Naive B cell (primary cell): ENCODE measurements at regions not wholly inside any gene's neighbourhood (a gene's known extent, or its start where the extent isn't known, plus 50 kb on each side); places are given as distances from the start of the nearest gene placed in this dataset.
"Not testable (repeated sequence)": the region's sequence is repeated elsewhere in the genome, so short reads cannot be mapped to it uniquely, and the experiment has no call there.

Experiments used
- ATAC-seq, 2 donors: fragments of 150-1000 bp; cut with Tn5 transposase; 2 replicates each; pipeline ENCODE4 v1.10.0; 2021; ENCODE audit warnings: low read depth in 2 of 2, mild to moderate bottlenecking in 2 of 2, moderate library complexity in 2 of 2
- DNase-seq: peaks from one replicate; pipeline ENCODE4 v3.0.0; 2022
- H3K27ac Mint-ChIP-seq, 6 donors: one replicate each; pipeline ENCODE4 v1.8.0; 2020 to 2022; ENCODE audit warnings: mild to moderate bottlenecking in 6 of 6, mixed read lengths in 6 of 6, moderate library complexity in 5 of 6, inconsistent platforms in 2 of 6
- H3K27me3 Mint-ChIP-seq, 3 donors: one replicate each; pipeline ENCODE4 v1.8.0; 2021 to 2022; ENCODE audit warnings: mixed read lengths in 3 of 3, mild to moderate bottlenecking in 1 of 3
- H3K36me3 Mint-ChIP-seq, 2 donors: one replicate each; pipeline ENCODE4 v1.8.0; 2020 to 2022; ENCODE audit warnings: mixed read lengths in 2 of 2, inconsistent platforms in 1 of 2, mild to moderate bottlenecking in 1 of 2
- H3K4me1 Mint-ChIP-seq, 3 donors: one replicate each; pipeline ENCODE4 v1.8.0; 2020 to 2022; ENCODE audit warnings: mixed read lengths in 3 of 3, inconsistent platforms in 1 of 3, mild to moderate bottlenecking in 1 of 3, moderate library complexity in 1 of 3
- H3K4me3 Mint-ChIP-seq, 8 donors: one replicate each; pipeline ENCODE4 v1.8.0; 2020 to 2022; ENCODE audit warnings: mild to moderate bottlenecking in 8 of 8, mixed read lengths in 8 of 8, moderate library complexity in 8 of 8, inconsistent platforms in 2 of 8
- H3K9me3 Mint-ChIP-seq, 7 donors: one replicate each; pipeline ENCODE4 v1.8.0; 2020 to 2022; ENCODE audit warnings: mixed read lengths in 7 of 7, mild to moderate bottlenecking in 5 of 7, inconsistent platforms in 2 of 7, moderate library complexity in 1 of 7

GRCh38 chr2:207439881-207440280 is 89.9 kb upstream of the CREB1 start:
- H3K27me3 Mint-ChIP-seq, H3K36me3 Mint-ChIP-seq, H3K4me1 Mint-ChIP-seq, H3K27ac Mint-ChIP-seq, H3K9me3 Mint-ChIP-seq, H3K4me3 Mint-ChIP-seq, DNase-seq, ATAC-seq: not testable (repeated sequence)

DNA sequence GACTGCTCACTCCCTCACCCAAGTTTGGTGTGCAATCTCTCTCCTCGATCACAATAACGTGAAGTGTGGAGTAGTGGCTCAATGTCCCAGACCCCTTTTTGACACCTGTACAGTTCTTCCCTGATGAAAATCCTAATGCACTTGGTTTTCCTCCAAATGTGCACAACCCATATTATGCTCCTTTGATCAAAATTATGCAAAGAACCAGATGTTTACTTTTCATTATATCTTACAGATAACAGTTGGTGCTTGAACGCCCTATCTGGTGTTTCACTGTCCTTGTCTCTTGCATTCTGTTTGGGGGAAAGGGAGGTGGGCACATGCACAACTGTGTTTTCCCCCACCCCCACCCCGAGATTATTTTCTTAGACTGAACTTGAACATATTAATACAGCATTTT is 85.0 kb upstream of the CREB1 start:
- peaks cover 0 to 2% (median 0%) of the 10 kb centered on the region in 7 donors for H3K9me3 Mint-ChIP-seq
- H3K36me3 Mint-ChIP-seq: peaks cover 0 to 17% of the 10 kb centered on the region in 2 donors
- no peaks in the 10 kb centered on the region for H3K4me1 Mint-ChIP-seq
- ATAC-seq: no peak
- DNase-seq: no peak
- H3K27ac Mint-ChIP-seq: no peak overlapping the region
- H3K4me3 Mint-ChIP-seq: no peak overlapping the region
- no peaks in the 10 kb centered on the region for H3K27me3 Mint-ChIP-seq

GRCh38 chr2:207446653-207447052 is 83.1 kb upstream of the CREB1 start:
- Mint-ChIP-seq H3K4me1 (no peaks in the 10 kb centered on the region), H3K36me3 (peaks cover 0 to 33% of the 10 kb centered on the region in 2 donors), H3K27ac (no peak overlapping the region), H3K9me3 (no peaks in the 10 kb centered on the region), H3K4me3 (no peak overlapping the region), H3K27me3 (peaks cover 0 to 6% (median 0%) of the 10 kb centered on the region in 3 donors)
- DNase-seq (no peak), ATAC-seq (no peak)

DNA sequence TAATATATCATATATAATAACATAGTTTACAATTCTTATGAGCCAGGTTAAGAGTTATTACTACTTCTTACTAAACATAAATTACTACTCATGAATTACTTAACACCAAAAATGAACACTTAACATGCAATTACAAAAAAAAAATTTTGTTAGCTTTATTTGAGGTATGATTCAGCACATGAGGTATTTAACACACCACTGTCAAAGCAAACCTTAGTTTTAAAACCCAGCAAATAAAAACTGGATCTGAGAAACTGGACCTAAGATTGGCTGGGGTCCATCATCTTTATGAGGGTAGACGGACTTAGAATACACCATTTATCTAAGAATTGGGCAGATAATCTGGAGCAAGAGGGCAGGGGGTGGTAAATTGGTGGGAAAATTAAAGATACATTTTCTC is 81.8 kb upstream of the CREB1 start:
- Mint-ChIP-seq H3K4me1 (no peaks in the 10 kb centered on the region), H3K9me3 (no peaks in the 10 kb centered on the region), H3K27ac (no peak overlapping the region), H3K27me3 (peaks cover 0 to 6% (median 0%) of the 10 kb centered on the region in 3 donors), H3K36me3 (peaks cover 0 to 34% of the 10 kb centered on the region in 2 donors), H3K4me3 (no peak overlapping the region)
- DNase-seq: no peak
- no peak for ATAC-seq

DNA sequence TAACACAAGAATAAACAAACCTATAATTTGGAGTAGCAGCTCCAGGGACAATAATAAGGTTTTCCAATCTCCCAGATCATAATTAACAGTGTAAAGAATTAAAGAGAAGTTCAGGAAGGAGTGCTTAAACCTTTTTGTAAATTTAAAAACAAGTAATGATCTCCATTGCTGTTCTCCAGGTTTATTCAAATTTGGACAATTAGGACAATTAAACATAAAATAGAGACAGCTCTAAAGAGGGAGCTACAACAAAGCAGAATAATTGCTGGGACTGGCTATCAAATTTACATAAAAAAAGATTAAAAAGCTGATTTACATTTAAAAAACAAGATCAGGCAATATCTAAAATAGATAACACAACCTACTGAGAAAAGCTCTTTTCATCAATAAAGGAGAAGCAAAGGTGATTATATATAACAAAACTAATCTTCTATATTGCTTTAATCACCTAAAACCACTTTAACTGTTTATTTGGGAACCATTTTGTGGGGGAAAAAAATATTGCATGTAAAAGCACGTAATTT is 80.1 kb upstream of the CREB1 start:
- H3K36me3 Mint-ChIP-seq: peaks cover 0 to 31% of the 10 kb centered on the region in 2 donors
- no peaks in the 10 kb centered on the region for H3K4me1 Mint-ChIP-seq
- no peak overlapping the region for H3K4me3 Mint-ChIP-seq
- H3K27me3 Mint-ChIP-seq: peaks cover 0 to 6% (median 0%) of the 10 kb centered on the region in 3 donors
- no peak for ATAC-seq
- no peak for DNase-seq
- peak overlapping the region in 1 of 6 donors; percentile 51 for H3K27ac Mint-ChIP-seq
- peaks cover 0 to 4% (median 0%) of the 10 kb centered on the region in 7 donors for H3K9me3 Mint-ChIP-seq

DNA sequence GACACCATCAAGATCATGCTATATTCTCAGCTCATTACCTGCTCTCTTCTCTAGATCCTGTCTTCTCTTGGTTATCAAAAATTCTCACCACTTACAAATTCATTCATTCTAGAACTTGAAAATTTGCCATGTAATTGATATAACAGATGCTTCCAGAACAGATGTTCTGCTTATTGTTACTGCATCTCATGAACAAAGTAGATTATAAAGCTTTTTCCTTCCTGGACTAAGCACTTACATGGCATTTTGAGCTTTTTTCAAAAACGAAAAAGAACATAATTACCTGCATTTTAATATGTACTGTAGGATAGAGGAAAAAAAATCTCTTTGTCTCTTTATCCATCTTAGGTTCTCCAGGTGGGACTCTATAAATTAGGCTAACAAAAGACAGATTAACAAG is 79.6 kb upstream of the CREB1 start:
- H3K9me3 Mint-ChIP-seq: peaks cover 0 to 4% (median 0%) of the 10 kb centered on the region in 7 donors
- H3K4me1 Mint-ChIP-seq: no peaks in the 10 kb centered on the region
- ATAC-seq (no peak), DNase-seq (no peak)
- peaks cover 0 to 6% (median 0%) of the 10 kb centered on the region in 3 donors for H3K27me3 Mint-ChIP-seq
- H3K27ac Mint-ChIP-seq: no peak overlapping the region
- peaks cover 0 to 28% of the 10 kb centered on the region in 2 donors for H3K36me3 Mint-ChIP-seq
- no peak overlapping the region for H3K4me3 Mint-ChIP-seq

- Mint-ChIP-seq H3K27ac (no peak overlapping the region), H3K4me1 (peaks cover 10 to 12% (median 11%) of the 10 kb centered on the region in 3 donors), H3K36me3 (peaks cover 5 to 11% of the 10 kb centered on the region in 2 donors), H3K27me3 (no peaks in the 10 kb centered on the region), H3K9me3 (no peaks in the 10 kb centered on the region), H3K4me3 (no peak overlapping the region)
- no peak for ATAC-seq
- DNase-seq: no peak
These were observed 71.2 kb upstream of the CREB1 start for GRCh38 chr2:207458582-207458981.

DNA sequence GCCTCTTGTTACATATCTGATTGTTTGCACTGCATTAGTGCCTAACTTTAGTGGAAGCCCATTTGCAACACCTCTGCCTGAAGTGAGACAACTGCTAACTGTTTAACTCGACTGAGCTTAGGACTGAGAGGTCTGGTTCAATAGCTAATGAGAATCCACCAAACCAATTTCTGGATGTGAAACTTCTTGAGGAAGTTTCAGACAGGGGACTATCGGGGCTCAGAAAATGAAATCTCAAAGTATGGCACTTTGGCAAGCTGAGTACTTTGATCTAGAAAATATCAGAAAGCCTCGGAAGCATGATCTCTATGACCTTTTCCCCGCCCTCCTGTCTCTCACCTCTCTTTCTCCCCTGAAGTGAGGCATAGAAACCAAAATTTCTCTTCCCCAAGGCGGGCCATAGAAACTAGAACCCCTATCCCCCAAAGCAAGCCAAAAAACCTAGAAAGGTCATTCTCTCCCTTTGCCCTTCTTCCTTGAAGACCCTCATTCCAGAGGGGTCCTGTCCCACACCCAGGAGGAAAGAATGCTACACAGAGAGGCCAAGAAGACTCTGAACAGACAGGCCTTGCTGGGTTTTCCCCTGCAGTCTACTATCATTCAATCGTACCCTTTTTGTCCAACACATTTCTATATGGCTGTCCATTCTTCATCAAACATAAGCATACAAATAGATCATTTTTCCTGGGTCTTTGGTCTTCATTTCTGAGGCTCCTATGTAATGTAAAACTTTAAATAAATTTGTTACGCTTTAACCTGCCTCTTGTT is 69.6 kb upstream of the CREB1 start:
- ATAC-seq: peak; percentile 58 to 68
- Mint-ChIP-seq H3K4me3 (peak overlapping the region in 1 of 8 donors; percentile 4), H3K4me1 (peaks cover 10 to 12% (median 11%) of the 10 kb centered on the region in 3 donors), H3K9me3 (no peaks in the 10 kb centered on the region), H3K27me3 (no peaks in the 10 kb centered on the region), H3K36me3 (peaks cover 5 to 21% of the 10 kb centered on the region in 2 donors), H3K27ac (peak overlapping the region; percentile 20 to 90 (median 63))
- DNase-seq: no peak

DNA sequence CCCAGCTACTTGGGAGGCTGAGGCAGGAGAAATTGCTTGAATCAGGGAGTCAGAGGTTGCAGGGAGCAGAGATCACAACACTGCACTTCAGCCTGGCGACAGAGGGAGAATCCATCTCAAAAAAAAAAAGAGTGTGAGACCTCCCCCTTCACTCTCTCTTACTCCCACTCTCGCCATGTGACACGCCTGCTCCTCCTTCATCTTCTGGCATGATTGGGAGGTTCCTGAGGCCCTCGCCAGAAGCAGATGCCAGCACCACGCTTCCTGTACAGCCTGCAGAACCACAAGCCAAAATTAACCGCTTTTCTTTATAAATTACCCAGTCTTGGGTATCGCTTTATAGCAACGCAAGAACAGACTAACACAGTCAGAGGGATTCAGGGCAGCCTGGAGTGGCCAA is 66.3 kb upstream of the CREB1 start:
- ATAC-seq: no peak
- no peak for DNase-seq
- Mint-ChIP-seq H3K4me3 (no peak overlapping the region), H3K27ac (peak overlapping the region in 1 of 6 donors; percentile 67), H3K9me3 (no peaks in the 10 kb centered on the region), H3K27me3 (no peaks in the 10 kb centered on the region), H3K4me1 (peaks cover 10 to 12% (median 11%) of the 10 kb centered on the region in 3 donors), H3K36me3 (peaks cover 19 to 31% of the 10 kb centered on the region in 2 donors)

DNA sequence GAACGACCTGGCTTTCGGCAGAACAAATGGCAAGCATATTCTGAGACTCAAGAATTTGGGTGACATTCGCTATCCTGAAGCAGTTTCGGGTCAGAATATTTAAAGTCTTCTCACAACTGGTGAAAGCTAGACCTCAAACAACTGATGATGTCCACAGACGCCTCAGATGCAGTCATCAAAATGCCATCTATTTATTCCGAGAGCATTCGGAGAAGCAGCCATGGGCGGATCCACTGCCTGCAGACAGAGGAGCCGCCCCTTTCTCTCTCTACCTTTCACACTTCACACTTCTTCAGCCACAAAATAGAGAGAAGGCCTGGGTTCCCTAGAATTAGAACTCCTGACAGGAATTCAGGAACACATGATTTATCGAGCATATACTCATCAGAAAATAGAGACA is 65.8 kb upstream of the CREB1 start:
- Mint-ChIP-seq H3K27ac (no peak overlapping the region), H3K36me3 (peaks cover 19 to 31% of the 10 kb centered on the region in 2 donors), H3K9me3 (no peaks in the 10 kb centered on the region), H3K4me3 (no peak overlapping the region), H3K4me1 (peaks cover 10 to 12% (median 11%) of the 10 kb centered on the region in 3 donors), H3K27me3 (no peaks in the 10 kb centered on the region)
- ATAC-seq: no peak
- DNase-seq: no peak

- Mint-ChIP-seq H3K27me3 (no peaks in the 10 kb centered on the region), H3K9me3 (no peaks in the 10 kb centered on the region), H3K27ac (no peak overlapping the region), H3K4me3 (no peak overlapping the region), H3K36me3 (peaks cover 19 to 31% of the 10 kb centered on the region in 2 donors), H3K4me1 (peaks cover 0 to 5% (median 0%) of the 10 kb centered on the region in 3 donors)
- DNase-seq (no peak), ATAC-seq (no peak)
These were observed 63.9 kb upstream of the CREB1 start for GRCh38 chr2:207465894-207466293.

DNA sequence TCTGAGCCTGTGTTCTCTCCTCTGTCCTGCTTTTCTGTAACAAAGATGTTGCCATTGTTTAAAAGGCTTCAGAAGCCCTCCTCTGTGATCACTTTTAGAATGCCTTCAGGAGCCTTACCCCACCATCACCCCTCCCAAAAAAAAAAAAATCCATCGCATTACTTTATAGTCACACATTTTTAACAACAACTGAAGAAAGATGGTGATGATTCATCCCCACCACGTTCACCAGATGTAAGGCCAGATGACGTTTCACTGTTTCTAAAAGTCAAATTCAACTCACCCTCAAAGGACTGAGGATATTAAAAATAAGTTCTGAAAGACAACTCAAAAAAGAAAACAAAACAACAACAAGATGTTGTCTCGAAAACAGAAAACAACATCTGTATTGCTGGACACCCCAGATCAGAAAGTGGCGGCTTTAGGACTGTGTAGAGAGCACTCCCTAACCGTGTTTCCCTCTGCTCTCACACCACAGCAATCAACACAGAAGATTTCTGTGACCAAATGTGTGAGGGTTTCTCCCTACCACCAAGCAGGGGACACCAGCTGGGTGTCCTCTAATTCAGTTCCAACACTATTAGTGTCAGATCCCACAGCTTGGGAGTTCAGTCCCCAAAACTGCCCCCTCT is 61.9 kb upstream of the CREB1 start:
- DNase-seq (no peak), ATAC-seq (no peak)
- Mint-ChIP-seq H3K27me3 (no peaks in the 10 kb centered on the region), H3K36me3 (peaks cover 17 to 27% of the 10 kb centered on the region in 2 donors), H3K4me3 (no peak overlapping the region), H3K9me3 (no peaks in the 10 kb centered on the region), H3K27ac (peak overlapping the region in 3 of 6 donors; percentile 49 to 72 (median 66)), H3K4me1 (peaks cover 0 to 5% (median 0%) of the 10 kb centered on the region in 3 donors)

GRCh38 chr2:207468488-207468887 is 61.3 kb upstream of the CREB1 start:
- DNase-seq: no peak
- H3K9me3 Mint-ChIP-seq: no peaks in the 10 kb centered on the region
- no peak overlapping the region for H3K4me3 Mint-ChIP-seq
- ATAC-seq: no peak
- no peak overlapping the region for H3K27ac Mint-ChIP-seq
- H3K27me3 Mint-ChIP-seq: no peaks in the 10 kb centered on the region
- H3K36me3 Mint-ChIP-seq: peaks cover 14 to 21% of the 10 kb centered on the region in 2 donors
- peaks cover 0 to 5% (median 5%) of the 10 kb centered on the region in 3 donors for H3K4me1 Mint-ChIP-seq

DNA sequence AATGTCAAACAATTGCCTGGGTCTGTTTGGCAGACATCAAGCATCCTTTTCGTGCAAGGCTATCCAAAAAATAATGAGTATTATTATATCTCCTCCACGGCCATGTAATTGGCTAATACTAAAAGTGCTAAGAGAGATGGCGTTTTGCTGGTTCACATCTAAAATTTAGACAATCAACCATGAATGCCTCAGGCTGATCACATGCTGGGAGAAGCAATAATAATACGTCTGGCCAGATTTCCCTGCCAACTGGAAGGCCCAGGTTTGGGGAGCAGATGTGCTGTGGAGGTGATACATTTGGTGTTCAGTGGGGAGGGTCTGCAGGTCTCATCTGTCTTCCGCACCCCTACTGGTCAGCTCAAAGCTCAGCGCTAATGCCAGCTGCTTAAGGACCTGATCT is 60.3 kb upstream of the CREB1 start:
- DNase-seq (no peak), ATAC-seq (no peak)
- H3K27me3 Mint-ChIP-seq: no peaks in the 10 kb centered on the region
- H3K36me3 Mint-ChIP-seq: peaks cover 11 to 14% of the 10 kb centered on the region in 2 donors
- no peak overlapping the region for H3K4me3 Mint-ChIP-seq
- H3K9me3 Mint-ChIP-seq: no peaks in the 10 kb centered on the region
- H3K27ac Mint-ChIP-seq: no peak overlapping the region
- peaks cover 0 to 6% (median 5%) of the 10 kb centered on the region in 3 donors for H3K4me1 Mint-ChIP-seq
